GM12878 (cell line): ENCODE measurements at regions not wholly inside any gene's neighbourhood (a gene's known extent, or its start where the extent isn't known, plus 50 kb on each side); places are given as distances from the start of the nearest gene placed in this dataset.
A peak's percentile ranks its signal among the peaks of the same experiment; 100 is the strongest.

Experiments
- BCL11A ChIP-seq: IDR thresholded peaks from 2 replicates; pipeline ENCODE4 v1.6.1; 2011; ENCODE audit warnings: low read depth, low read length
- ETV6 ChIP-seq, 2 experiments: fragments of 450-650 bp in 1 of 2; IDR thresholded peaks in 1 of 2; conservative IDR thresholded peaks in 1 of 2; 2 replicates each; pipeline ENCODE4 v1.6.1; 2014; ENCODE audit warnings: antibody characterized with exemption in 1 of 2, borderline replicate concordance in 1 of 2, low read depth in 1 of 2, mild to moderate bottlenecking in 1 of 2, moderate library complexity in 1 of 2
- FOXM1 ChIP-seq: IDR thresholded peaks from 2 replicates; pipeline ENCODE4 v1.6.1; 2012; ENCODE audit warnings: low read depth, mild to moderate bottlenecking, inconsistent platforms, low read length, moderate library complexity
- GABPA ChIP-seq: IDR thresholded peaks from 2 replicates; pipeline ENCODE4 v1.6.1; 2014; ENCODE audit warnings: antibody characterized with exemption, low read depth, mild to moderate bottlenecking, inconsistent platforms
- GATAD2B ChIP-seq: fragments of 450-650 bp; conservative IDR thresholded peaks from 2 replicates; pipeline ENCODE4 v1.6.1; 2017; ENCODE audit warnings: low read depth, mild to moderate bottlenecking, moderate library complexity
- HCFC1 ChIP-seq: fragments of 150-350 bp; IDR thresholded peaks from 2 replicates; pipeline ENCODE4 v1.6.1; 2014; ENCODE audit warnings: low read length
- IKZF2 ChIP-seq, 2 experiments: fragments of 450-650 bp; IDR thresholded peaks; 2 replicates each; pipeline ENCODE4 v1.6.1; 2017; ENCODE audit warnings: mild to moderate bottlenecking in 2 of 2, moderate library complexity in 2 of 2
- JUNB ChIP-seq: IDR thresholded peaks from 2 replicates; pipeline ENCODE4 v1.6.1; 2016; ENCODE audit warnings: antibody characterized with exemption, mild to moderate bottlenecking
- KAT2A ChIP-seq: conservative IDR thresholded peaks from 2 replicates; pipeline ENCODE4 v1.6.1; 2011; ENCODE audit warnings: low read depth, low read length; ENCODE audit not compliant: control insufficient read depth
- MTA2 ChIP-seq: fragments of 450-650 bp; IDR thresholded peaks from 2 replicates; pipeline ENCODE4 v1.6.1; 2016; ENCODE audit warnings: low read depth, mild to moderate bottlenecking, moderate library complexity
- MYC ChIP-seq: IDR thresholded peaks from 2 replicates; pipeline ENCODE4 v1.6.1; 2011; ENCODE audit warnings: mild to moderate bottlenecking, low read length, moderate library complexity, inconsistent platforms; ENCODE audit not compliant: insufficient read depth, insufficient replicate concordance, insufficient read length, severe bottlenecking
- RELA ChIP-seq: fragments of 450-650 bp; IDR thresholded peaks from 2 replicates; pipeline ENCODE4 v1.8.0; 2014; ENCODE audit warnings: borderline replicate concordance; ENCODE audit not compliant: partially characterized antibody
- RFX5 ChIP-seq: IDR thresholded peaks from 2 replicates; pipeline ENCODE4 v1.6.1; 2011; ENCODE audit warnings: low read depth, low read length, improper control_type of control experiment
- SREBF1 ChIP-seq: IDR thresholded peaks from 2 replicates; pipeline ENCODE4 v1.6.1; 2012; ENCODE audit warnings: mild to moderate bottlenecking, low read length
- SREBF2 ChIP-seq: IDR thresholded peaks from 2 replicates; pipeline ENCODE4 v1.6.1; 2012; ENCODE audit warnings: mild to moderate bottlenecking, low read length
- STAT1 ChIP-seq: fragments of 450-650 bp; conservative IDR thresholded peaks from 2 replicates; pipeline ENCODE4 v1.6.1; 2014; ENCODE audit warnings: antibody characterized with exemption, mild to moderate bottlenecking
- SUZ12 ChIP-seq: fragments of 200-600 bp; sonication (generic); IDR thresholded peaks from one replicate; pipeline ENCODE4 v1.6.1; 2018; ENCODE audit warnings: antibody characterized with exemption, mild to moderate bottlenecking; ENCODE audit not compliant: unreplicated experiment
- YY1 ChIP-seq: IDR thresholded peaks from 2 replicates; pipeline ENCODE4 v1.6.1; 2011; ENCODE audit warnings: low read depth, mild to moderate bottlenecking, low read length
- TF ChIP-seq, protein P1 (sequence below): IDR thresholded peaks from 2 replicates; pipeline ENCODE4 v1.6.1; 2012; ENCODE audit warnings: low read depth, low read length, improper control_type of control experiment
- TF ChIP-seq, protein P2 (sequence below): IDR thresholded peaks from 2 replicates; pipeline ENCODE4 v1.6.1; 2011; ENCODE audit warnings: borderline replicate concordance, low read depth, mild to moderate bottlenecking, moderate library complexity, low read length; ENCODE audit not compliant: insufficient read depth, poor library complexity, severe bottlenecking
- TF ChIP-seq, protein P3 (sequence below): fragments of 450-650 bp; formaldehyde crosslinking; IDR thresholded peaks from 2 replicates; pipeline ENCODE4 v1.4.0; 2020; ENCODE audit warnings: mild to moderate bottlenecking, moderate library complexity
- TF ChIP-seq, protein P4 (sequence below): fragments of 450-650 bp; formaldehyde crosslinking; IDR thresholded peaks from 2 replicates; pipeline ENCODE4 v1.5.0; 2022; ENCODE audit warnings: mild to moderate bottlenecking, missing genetic modification characterization

DNA sequence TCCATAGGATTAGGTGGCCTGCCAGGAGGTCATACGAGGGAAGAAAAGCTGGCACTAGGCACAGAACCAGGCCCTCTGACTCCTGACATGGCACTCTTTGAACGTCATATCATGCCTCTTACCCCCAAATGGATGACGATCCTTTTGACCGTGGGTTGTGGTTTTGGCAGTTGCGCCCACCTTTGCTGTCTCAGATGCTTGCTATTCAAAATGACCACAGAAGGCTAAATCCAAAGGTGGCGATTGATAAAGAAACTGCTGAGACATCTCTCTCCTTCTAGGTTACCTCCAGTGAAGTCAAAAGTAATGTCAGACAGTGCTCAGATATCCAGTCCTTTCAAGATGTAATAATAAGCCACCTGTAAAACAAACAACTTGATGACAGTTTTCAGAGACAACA is 385.0 kb downstream of the EFNA5 start (continued):
- TF ChIP-seq, protein P1, sequence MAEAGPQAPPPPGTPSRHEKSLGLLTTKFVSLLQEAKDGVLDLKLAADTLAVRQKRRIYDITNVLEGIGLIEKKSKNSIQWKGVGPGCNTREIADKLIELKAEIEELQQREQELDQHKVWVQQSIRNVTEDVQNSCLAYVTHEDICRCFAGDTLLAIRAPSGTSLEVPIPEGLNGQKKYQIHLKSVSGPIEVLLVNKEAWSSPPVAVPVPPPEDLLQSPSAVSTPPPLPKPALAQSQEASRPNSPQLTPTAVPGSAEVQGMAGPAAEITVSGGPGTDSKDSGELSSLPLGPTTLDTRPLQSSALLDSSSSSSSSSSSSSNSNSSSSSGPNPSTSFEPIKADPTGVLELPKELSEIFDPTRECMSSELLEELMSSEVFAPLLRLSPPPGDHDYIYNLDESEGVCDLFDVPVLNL = no peak
- TF ChIP-seq SREBF1 (no peak), GATAD2B (no peak), FOXM1 (0 out of 2 replicates have a peak, but pooled peaks have one; percentile 23), YY1 (no peak), RELA (no peak), BCL11A (peak; percentile 79), STAT1 (no peak), RFX5 (no peak), HCFC1 (no peak), ETV6 (conservative IDR thresholded peaks at IDR 0.05 in 1 of 2, IDR thresholded peaks at IDR 0.05 in 1 of 2; ENCODE audit: borderline replicate concordance in 1 of 2, low read depth in 1 of 2) (no peak), MTA2 (peak; percentile 88), JUNB (peak; percentile 64), IKZF2 (IDR thresholded peaks at IDR 0.05) (peak; percentile 71 to 75), MYC (no peak), SREBF2 (no peak), SUZ12 (no peak), KAT2A (no peak), GABPA (no peak)
- TF ChIP-seq, protein P2, sequence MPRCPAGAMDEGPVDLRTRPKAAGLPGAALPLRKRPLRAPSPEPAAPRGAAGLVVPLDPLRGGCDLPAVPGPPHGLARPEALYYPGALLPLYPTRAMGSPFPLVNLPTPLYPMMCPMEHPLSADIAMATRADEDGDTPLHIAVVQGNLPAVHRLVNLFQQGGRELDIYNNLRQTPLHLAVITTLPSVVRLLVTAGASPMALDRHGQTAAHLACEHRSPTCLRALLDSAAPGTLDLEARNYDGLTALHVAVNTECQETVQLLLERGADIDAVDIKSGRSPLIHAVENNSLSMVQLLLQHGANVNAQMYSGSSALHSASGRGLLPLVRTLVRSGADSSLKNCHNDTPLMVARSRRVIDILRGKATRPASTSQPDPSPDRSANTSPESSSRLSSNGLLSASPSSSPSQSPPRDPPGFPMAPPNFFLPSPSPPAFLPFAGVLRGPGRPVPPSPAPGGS = no peak
- TF ChIP-seq, protein P3, sequence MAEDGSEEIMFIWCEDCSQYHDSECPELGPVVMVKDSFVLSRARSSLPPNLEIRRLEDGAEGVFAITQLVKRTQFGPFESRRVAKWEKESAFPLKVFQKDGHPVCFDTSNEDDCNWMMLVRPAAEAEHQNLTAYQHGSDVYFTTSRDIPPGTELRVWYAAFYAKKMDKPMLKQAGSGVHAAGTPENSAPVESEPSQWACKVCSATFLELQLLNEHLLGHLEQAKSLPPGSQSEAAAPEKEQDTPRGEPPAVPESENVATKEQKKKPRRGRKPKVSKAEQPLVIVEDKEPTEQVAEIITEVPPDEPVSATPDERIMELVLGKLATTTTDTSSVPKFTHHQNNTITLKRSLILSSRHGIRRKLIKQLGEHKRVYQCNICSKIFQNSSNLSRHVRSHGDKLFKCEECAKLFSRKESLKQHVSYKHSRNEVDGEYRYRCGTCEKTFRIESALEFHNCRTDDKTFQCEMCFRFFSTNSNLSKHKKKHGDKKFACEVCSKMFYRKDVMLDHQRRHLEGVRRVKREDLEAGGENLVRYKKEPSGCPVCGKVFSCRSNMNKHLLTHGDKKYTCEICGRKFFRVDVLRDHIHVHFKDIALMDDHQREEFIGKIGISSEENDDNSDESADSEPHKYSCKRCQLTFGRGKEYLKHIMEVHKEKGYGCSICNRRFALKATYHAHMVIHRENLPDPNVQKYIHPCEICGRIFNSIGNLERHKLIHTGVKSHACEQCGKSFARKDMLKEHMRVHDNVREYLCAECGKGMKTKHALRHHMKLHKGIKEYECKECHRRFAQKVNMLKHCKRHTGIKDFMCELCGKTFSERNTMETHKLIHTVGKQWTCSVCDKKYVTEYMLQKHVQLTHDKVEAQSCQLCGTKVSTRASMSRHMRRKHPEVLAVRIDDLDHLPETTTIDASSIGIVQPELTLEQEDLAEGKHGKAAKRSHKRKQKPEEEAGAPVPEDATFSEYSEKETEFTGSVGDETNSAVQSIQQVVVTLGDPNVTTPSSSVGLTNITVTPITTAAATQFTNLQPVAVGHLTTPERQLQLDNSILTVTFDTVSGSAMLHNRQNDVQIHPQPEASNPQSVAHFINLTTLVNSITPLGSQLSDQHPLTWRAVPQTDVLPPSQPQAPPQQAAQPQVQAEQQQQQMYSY (CRISPR knock-in tag) = no peak
- TF ChIP-seq, protein P4, sequence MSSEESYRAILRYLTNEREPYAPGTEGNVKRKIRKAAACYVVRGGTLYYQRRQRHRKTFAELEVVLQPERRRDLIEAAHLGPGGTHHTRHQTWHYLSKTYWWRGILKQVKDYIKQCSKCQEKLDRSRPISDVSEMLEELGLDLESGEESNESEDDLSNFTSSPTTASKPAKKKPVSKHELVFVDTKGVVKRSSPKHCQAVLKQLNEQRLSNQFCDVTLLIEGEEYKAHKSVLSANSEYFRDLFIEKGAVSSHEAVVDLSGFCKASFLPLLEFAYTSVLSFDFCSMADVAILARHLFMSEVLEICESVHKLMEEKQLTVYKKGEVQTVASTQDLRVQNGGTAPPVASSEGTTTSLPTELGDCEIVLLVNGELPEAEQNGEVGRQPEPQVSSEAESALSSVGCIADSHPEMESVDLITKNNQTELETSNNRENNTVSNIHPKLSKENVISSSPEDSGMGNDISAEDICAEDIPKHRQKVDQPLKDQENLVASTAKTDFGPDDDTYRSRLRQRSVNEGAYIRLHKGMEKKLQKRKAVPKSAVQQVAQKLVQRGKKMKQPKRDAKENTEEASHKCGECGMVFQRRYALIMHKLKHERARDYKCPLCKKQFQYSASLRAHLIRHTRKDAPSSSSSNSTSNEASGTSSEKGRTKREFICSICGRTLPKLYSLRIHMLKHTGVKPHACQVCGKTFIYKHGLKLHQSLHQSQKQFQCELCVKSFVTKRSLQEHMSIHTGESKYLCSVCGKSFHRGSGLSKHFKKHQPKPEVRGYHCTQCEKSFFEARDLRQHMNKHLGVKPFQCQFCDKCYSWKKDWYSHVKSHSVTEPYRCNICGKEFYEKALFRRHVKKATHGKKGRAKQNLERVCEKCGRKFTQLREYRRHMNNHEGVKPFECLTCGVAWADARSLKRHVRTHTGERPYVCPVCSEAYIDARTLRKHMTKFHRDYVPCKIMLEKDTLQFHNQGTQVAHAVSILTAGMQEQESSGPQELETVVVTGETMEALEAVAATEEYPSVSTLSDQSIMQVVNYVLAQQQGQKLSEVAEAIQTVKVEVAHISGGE (CRISPR knock-in tag) = no peak
